Psoas muscle (tissue), 7 donors: ENCODE measurements at regions not wholly inside any gene's neighbourhood (a gene's known extent, or its start where the extent isn't known, plus 50 kb on each side); places are given as distances from the start of the nearest gene placed in this dataset.

ENCODE experiments used
- ATAC-seq, 4 donors: fragments of 200-7000 bp; cut with Tn5 transposase; one replicate each; pipeline ENCODE4 v1.9.1; 2020; ENCODE audit warnings: moderate library complexity in 3 of 4, mild to moderate bottlenecking in 2 of 4
- DNase-seq, 2 donors: peaks; one replicate each; pipeline ENCODE4 v3.0.0-alpha.2; 2020
- H3K27ac ChIP-seq: fragments of 200-600 bp; one replicate; pipeline ENCODE4 v1.8.0; 2022
- H3K27me3 ChIP-seq, 3 donors: fragments of 200-600 bp in 1 of 3; one replicate each; pipeline versions ENCODE4 v1.6.1 to v1.8.0; 2013 to 2022; ENCODE audit warnings: low read length in 2 of 3, mild to moderate bottlenecking in 2 of 3, moderate library complexity in 1 of 3; ENCODE audit not compliant: insufficient read depth in 3 of 3
- H3K36me3 ChIP-seq, 2 donors: fragments of 200-600 bp in 1 of 2; one replicate each; pipeline versions ENCODE4 v1.6.1 to v1.8.0; 2013 to 2022; ENCODE audit warnings: low read depth in 1 of 2, mild to moderate bottlenecking in 1 of 2, moderate library complexity in 1 of 2; ENCODE audit not compliant: insufficient read depth in 1 of 2
- H3K4me1 ChIP-seq: fragments of 200-600 bp; one replicate; pipeline ENCODE4 v1.8.0; 2022
- H3K4me3 ChIP-seq: fragments of 200-600 bp; one replicate; pipeline ENCODE4 v1.8.0; 2022; ENCODE audit warnings: mild to moderate bottlenecking
- H3K9me3 ChIP-seq: fragments of 200-600 bp; one replicate; pipeline ENCODE4 v1.8.0; 2022
- CTCF ChIP-seq: fragments of 200-600 bp; IDR thresholded peaks from one replicate; pipeline ENCODE4 v1.8.0; 2022; ENCODE audit warnings: antibody characterized with exemption
- WGBS, 3 donors: extraction: QIAGEN DNeasy Blood & Tissue Kit; methylation state at CpG; one replicate each; pipeline versions ENCODE4 v1.1.6 to v1.1.7; 2013; 5-methylcytosine and 5-hydroxymethylcytosine counted together
- intact Hi-C, 2 donors: fragments of 100-400 bp; cut with DNase I; formaldehyde crosslinking; loops; one replicate each; pipeline versions ENCODE4 v1.11.0 to v1.14.2; 2022
- donor health status: healthy with polysubstance abuse.
- donor health status: DM: no; HTN: no; CAD: no; lungs with moderate emphysema.
- donor health status: Bipolar disorder and iron deficiency.
- donor health status: healthy.
- donor health status: DM: yes; HTN: yes; CAD: no.
- donor health status: DM: no; HTN: no; CAD: no.
- donor health status: DM: yes; HTN: yes; CAD: no.

GRCh38 chr16:26995522-26995921, 71.2 kb upstream of the C16orf82 start:
- TF ChIP-seq CTCF = no peak
- ATAC-seq = no peak
- Histone ChIP-seq H3K27me3 (peaks cover 0 to 1% (median 0%) of the 10 kb centered on the region in 3 donors), H3K4me3 (no peak overlapping the region), H3K9me3 (no peaks in the 10 kb centered on the region), H3K36me3 (no peaks in the 10 kb centered on the region), H3K27ac (no peak overlapping the region), H3K4me1 (no peaks in the 10 kb centered on the region)
- 73 to 85% (median 80%) methylated on average over 4 of the region's 4 CpGs for WGBS, 3 donors
- intact Hi-C loops = no loop called here
- no peak for DNase-seq

- H3K27me3 ChIP-seq = peaks cover 0 to 5% (median 0%) of the 10 kb centered on the region in 3 donors
- H3K4me3 ChIP-seq = no peak overlapping the region
- peaks cover 8% of the 10 kb centered on the region for H3K9me3 ChIP-seq
- intact Hi-C loops = no loop called here
- TF ChIP-seq CTCF = no peak
- H3K27ac ChIP-seq = no peak overlapping the region
- H3K36me3 ChIP-seq = no peaks in the 10 kb centered on the region
- no peak for ATAC-seq
- DNase-seq = no peak
- no peaks in the 10 kb centered on the region for H3K4me1 ChIP-seq
Observed at GRCh38 chr16:27005386-27005785, 61.3 kb upstream of the C16orf82 start.
